ENCODE measurements at regions not wholly inside any gene's neighbourhood (a gene's known extent, or its start where the extent isn't known, plus 50 kb on each side); places are given as distances from the start of the nearest gene placed in this dataset.

DNA sequence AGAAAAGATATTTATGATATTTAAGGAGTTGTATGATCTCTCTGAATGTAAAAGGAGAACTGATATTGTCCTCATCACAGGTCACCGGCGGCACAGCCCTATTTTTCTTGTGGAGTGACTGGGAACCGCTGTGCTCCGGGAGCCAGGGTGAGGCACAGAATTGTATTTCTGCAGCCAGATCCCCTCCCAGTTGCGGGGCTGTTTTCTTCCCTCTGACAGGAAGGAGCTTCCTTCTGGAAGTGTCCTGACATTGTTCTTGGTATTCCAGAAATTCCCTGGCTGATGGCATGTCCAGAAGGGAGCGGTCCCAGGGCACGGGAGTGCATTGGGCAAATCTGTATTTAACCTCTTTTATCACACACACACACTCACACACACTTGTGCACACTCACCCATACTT lies 268.6 kb upstream of the FOXF1 start:
- ChIA-PET POLR2A (no interaction called here), CTCF (interaction anchor here (1.6 kb wide), 1 partner anchor 11 kb away, joined by 6 read pairs; no protein-coding TSS in a partner anchor)
- TF ChIP-seq, protein P1, sequence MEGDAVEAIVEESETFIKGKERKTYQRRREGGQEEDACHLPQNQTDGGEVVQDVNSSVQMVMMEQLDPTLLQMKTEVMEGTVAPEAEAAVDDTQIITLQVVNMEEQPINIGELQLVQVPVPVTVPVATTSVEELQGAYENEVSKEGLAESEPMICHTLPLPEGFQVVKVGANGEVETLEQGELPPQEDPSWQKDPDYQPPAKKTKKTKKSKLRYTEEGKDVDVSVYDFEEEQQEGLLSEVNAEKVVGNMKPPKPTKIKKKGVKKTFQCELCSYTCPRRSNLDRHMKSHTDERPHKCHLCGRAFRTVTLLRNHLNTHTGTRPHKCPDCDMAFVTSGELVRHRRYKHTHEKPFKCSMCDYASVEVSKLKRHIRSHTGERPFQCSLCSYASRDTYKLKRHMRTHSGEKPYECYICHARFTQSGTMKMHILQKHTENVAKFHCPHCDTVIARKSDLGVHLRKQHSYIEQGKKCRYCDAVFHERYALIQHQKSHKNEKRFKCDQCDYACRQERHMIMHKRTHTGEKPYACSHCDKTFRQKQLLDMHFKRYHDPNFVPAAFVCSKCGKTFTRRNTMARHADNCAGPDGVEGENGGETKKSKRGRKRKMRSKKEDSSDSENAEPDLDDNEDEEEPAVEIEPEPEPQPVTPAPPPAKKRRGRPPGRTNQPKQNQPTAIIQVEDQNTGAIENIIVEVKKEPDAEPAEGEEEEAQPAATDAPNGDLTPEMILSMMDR (IDR thresholded peaks at IDR 0.05; ENCODE audit: control extremely low read depth, extremely low read depth, low read depth, missing control alignments) = no peak
- DNase-seq (ENCODE audit: extremely low spot score) = no peak

DNA sequence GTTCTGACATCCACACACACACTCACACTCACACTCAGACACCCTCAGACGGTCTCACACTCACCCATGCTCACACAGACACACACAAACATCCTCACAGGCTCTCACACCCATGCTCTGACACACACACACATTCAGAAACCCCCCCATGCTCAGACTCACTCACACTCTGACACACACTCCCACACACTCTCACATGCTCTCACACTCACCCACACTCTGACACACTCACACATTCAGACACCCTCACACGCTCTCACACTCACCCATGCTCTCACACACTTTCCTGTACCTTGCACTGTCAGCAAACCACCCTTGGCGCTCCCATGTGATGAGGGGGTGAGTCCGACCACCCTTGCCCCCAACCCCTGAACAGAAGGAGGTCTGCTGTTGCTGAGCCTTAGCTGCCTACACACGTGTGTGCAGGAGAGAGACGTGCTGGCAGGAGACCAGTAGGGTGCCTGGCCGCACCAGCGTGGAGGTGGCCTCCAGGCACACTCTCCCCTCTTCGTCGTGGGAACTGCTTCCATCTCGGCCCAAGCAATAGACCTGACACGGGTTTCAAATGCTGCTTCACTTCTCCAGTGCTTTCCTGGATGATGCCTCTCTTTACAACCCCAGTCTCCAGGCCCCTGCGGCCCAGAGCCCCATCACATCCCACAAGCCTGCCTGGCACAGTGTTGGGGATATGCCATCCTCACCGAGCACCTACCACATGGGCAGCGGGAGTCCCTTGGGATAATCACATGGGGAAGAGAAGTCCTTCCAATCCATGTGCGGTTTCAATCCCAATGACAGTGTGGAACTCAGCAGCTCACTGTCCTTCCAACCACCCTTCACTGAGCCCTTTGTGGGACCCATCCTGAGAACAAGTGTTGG lies 267.8 kb upstream of the FOXF1 start:
- POLR2A ChIA-PET = no interaction called here
- TF ChIP-seq, protein P1 (IDR thresholded peaks at IDR 0.05; ENCODE audit: control extremely low read depth, extremely low read depth, low read depth, missing control alignments) = no peak
- CTCF ChIA-PET = no interaction called here
- DNase-seq (ENCODE audit: extremely low spot score) = no peak

DNA sequence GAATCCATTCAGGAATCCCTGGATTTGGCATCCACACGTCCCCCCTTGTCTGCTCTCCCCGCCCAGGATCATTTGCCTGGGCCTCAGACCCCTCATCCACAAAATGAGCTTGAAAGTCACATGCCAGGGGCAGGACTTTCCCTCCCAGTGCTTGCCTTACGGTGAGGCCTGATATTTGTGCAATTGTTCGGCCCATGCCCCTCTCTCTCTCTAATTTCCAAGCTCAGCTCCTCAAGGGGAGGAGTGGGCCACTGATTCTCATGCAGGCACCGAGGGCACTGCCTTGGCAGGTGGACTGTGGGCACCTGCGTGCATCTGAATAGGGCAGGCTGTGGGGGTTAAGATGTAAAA lies 267.2 kb upstream of the FOXF1 start:
- no peak for DNase-seq (ENCODE audit: extremely low spot score)
- POLR2A ChIA-PET = no interaction called here
- CTCF ChIA-PET = no interaction called here
- TF ChIP-seq, protein P1 (IDR thresholded peaks at IDR 0.05; ENCODE audit: control extremely low read depth, extremely low read depth, low read depth, missing control alignments) = no peak

DNA sequence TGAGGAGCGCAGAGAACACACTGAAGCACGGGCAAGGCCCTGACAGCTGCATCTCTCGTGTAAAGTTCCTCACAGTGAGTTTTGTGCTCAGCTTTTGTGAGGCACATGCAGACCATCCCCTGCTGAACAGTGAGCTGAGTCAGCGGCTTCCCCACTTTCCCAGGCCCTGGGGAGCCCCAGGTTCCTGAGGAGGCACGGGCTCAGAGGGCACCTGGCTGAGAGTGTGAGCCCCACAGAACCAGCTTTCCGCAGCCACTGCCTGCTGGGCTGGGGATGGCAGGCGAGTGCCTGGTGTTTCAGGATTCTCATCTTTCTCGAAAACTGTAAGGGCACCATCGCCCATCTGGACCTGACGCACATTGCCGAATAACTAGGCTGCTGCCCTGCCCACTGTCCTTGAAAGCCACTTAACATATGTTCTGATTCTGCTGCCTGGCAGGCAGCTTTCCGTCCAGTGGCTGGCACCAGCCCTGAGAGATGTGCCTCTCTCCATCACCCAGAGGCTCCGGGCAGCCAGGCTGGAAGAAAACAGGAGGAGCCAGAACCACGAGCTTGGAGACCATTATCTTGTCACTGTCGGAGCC lies 266.7 kb upstream of the FOXF1 start:
- ChIA-PET POLR2A (no interaction called here), CTCF (no interaction called here)
- TF ChIP-seq, protein P1 (IDR thresholded peaks at IDR 0.05; ENCODE audit: control extremely low read depth, extremely low read depth, low read depth, missing control alignments) = no peak
- DNase-seq (ENCODE audit: extremely low spot score) = no peak

DNA sequence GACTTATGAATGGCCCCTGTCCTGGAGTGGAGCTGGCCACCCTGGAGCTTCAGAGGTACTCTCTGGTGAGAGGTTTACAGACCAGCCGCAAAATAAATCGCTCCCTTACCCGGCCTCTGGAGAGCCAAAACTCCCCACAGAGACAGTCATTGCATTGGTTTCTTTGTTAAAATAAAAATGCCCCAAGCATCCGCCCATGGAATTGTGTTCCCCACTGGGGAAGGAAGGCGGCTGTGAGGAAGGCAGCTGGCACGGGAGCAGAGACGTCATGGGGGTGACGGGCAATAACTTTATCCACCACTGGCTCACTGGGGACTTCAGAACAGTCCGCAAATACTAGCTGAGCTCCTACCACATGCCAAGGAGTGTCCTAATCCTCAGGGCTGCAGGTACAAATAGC lies 266.2 kb upstream of the FOXF1 start:
- TF ChIP-seq, protein P1 (IDR thresholded peaks at IDR 0.05; ENCODE audit: control extremely low read depth, extremely low read depth, low read depth, missing control alignments) = no peak
- CTCF ChIA-PET = interaction anchor here (1.0 kb wide), 1 partner anchor 10 kb away, joined by 4 read pairs; no protein-coding TSS in a partner anchor
- DNase-seq (ENCODE audit: extremely low spot score) = no peak
- POLR2A ChIA-PET = no interaction called here

DNA sequence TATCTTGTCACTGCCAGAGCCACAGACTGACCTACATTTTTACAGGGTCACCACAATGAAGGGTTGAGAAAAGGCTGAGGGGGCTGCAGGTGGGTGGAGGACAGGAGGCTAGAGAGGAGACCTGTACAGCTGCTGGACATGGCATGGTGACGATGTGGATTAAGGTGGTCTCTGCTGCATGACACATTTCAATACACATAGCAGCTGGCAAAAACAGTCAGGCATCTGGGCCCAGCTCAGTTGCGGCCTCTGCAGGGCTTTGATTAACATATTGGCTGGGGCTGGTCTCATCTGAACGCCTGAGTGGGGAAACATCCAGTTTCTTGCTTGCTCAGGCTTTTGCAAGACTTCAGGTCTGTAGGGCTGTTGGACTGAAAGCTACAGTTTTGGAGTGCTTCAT lies 265.4 kb upstream of the FOXF1 start:
- POLR2A ChIA-PET = no interaction called here
- no peak for DNase-seq (ENCODE audit: extremely low spot score)
- TF ChIP-seq, protein P1 (IDR thresholded peaks at IDR 0.05; ENCODE audit: control extremely low read depth, extremely low read depth, low read depth, missing control alignments) = no peak
- CTCF ChIA-PET = interaction anchor here (1.0 kb wide), 1 partner anchor 10 kb away, joined by 4 read pairs; no protein-coding TSS in a partner anchor
